GM12872 (cell line): ENCODE measurements at regions not wholly inside any gene's neighbourhood (a gene's known extent, or its start where the extent isn't known, plus 50 kb on each side); places are given as distances from the start of the nearest gene placed in this dataset.

ENCODE experiments used
- TF ChIP-seq, protein P1 (sequence below): IDR thresholded peaks from 3 replicates; pipeline ENCODE4 v1.5.1; 2011; ENCODE audit warnings: low read depth, mild to moderate bottlenecking, low read length, moderate library complexity; ENCODE audit not compliant: insufficient read depth

DNA sequence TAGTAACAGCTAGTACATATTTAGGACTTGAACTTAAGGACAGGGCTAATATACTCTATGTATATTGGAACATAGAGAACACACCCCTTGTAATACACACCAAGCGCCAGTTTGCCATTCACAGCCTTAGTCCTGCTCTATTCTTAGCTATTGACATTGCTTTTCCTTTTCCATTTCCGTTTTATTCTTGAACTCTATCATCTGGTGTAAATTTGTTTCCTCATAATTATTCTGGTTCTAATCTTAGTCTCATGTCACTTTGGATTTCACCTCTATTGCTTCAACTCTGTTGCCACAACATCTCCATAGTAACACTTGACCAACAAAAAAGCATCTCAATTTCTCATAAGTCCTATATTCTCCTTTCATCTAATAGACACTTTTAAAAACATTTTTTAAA is 225.7 kb downstream of the PHLDA1 start:
- TF ChIP-seq, protein P1, sequence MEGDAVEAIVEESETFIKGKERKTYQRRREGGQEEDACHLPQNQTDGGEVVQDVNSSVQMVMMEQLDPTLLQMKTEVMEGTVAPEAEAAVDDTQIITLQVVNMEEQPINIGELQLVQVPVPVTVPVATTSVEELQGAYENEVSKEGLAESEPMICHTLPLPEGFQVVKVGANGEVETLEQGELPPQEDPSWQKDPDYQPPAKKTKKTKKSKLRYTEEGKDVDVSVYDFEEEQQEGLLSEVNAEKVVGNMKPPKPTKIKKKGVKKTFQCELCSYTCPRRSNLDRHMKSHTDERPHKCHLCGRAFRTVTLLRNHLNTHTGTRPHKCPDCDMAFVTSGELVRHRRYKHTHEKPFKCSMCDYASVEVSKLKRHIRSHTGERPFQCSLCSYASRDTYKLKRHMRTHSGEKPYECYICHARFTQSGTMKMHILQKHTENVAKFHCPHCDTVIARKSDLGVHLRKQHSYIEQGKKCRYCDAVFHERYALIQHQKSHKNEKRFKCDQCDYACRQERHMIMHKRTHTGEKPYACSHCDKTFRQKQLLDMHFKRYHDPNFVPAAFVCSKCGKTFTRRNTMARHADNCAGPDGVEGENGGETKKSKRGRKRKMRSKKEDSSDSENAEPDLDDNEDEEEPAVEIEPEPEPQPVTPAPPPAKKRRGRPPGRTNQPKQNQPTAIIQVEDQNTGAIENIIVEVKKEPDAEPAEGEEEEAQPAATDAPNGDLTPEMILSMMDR, result no peak

DNA sequence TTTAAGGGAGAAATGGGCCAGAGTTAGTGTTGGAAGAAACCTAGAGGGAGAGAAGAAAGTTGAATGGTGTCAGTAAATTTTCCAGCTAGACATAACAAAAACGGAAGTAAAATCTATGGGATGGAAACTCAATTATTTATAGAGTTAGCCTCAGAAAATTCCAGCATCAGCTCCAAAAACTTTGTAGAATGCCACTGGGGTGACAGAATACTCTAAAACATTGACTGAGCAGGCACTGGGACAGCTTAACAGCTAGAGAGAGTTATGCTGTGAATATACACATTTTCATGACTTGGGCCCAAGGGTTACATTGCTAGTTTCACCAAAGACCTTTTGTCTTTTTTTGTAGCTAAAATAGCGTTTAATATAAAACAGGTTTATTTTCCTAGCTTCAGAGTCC is 226.3 kb downstream of the PHLDA1 start:
- TF ChIP-seq, protein P1, result no peak

DNA sequence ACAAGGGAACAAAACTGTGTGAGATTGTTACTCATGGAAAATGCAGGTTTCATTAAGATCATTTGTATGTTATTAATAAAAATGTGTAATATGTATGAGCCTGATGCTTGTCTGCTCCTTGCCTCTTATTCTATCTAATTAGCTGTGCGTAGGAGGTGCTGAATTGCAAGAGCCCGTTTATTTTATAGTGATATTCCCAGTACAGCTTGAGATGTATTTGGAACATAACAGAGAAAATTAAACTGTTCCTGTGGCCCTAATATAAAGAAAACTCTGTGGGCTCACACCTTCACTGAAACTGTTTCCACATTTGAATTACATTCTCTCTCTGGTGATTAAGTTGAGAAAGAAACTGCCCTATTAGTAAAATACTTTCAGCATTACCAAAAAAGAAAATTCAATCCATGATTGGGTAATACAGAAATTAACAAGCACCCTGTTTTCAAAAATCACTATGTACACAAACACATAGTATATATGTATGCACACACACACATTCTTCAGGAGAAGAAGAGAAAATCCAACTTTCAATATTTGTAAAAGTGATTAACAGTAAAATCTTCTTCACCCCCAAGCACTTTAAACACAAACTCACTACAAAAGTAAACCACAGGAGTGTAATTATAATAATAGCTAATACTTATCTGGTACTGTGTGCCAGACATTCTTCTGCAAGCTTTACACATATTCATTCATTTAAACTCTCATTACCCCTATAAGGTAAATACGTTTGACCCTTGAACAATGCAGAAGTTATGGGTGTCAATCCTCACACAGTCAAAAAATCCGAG is 233.2 kb downstream of the PHLDA1 start:
- TF ChIP-seq, protein P1, result no peak

DNA sequence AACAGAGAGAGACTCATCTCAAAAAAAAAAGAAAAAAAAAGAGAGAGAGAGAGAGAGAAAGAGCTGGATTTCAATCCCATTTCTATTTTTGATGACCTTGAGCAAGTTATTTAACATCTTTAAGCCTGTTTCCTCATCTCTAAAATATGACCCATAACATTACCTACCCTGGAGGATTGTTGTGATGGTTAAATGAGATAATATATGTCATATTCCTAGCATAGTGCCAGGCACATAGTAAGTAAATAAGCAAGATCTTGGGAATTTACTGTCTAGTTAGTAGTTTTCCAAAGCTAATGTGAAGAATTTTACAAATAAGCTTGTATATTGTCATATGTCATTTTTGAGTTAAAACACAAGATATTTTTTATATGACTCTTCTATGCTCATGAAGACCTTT is 236.5 kb downstream of the PHLDA1 start:
- TF ChIP-seq, protein P1, result no peak

DNA sequence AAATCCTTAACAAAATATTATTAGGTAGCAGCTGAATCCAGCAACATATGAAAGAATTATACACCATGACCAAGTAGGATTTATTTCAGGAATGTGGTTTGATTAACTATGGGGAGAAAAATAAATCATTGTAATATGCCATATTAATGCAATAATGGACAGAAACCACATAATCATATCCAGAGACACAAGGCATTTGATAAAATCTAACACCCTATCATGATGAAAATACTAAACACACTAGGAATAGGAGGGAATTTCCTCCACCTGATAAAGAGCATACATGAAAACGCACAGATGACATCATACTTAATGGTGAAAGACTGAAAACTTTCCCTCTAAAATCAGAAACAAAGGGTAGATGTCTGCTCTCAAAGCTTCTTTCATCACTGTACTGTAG is 238.9 kb downstream of the PHLDA1 start:
- TF ChIP-seq, protein P1, result no peak

DNA sequence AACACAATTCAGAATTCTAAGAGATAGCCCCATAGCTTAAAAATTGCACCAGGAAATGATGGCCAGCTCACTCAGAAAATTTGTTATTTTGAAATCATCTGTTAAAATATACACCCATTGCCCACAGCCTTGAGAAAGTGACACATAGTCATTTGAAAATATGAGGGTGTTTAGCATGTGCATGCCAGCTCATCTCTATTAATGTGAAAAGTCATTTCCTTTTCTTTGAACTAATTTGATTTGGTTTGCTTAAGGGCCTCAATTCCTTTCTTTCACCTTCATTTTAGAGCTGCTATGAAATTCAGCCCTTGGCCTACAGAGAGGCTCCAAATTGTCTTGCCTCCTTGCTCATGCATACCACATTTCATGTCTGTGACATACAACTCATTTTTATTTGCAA is 241.4 kb downstream of the PHLDA1 start:
- TF ChIP-seq, protein P1, result no peak

DNA sequence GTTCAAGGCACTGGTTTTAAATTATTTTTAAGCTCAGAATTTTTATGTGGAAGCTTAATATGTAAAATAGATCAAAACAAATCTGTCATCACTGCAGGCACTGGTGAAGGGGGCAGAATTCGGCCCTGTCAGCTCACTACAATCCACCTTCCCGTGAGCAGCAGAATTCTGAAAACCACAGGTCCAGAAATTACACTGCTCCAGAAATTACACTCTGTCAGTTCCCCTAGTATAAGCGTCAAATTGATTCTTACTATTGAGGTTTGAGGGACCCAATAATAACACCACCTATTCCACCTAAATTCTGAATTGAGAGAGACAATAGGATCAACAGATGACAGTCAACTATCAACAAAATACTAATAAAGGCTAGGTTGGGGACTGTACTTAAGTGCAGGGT is 245.5 kb downstream of the PHLDA1 start:
- TF ChIP-seq, protein P1, result no peak
